Renal cortex interstitium (tissue), 11 donors: ENCODE measurements at regions not wholly inside any gene's neighbourhood (a gene's known extent, or its start where the extent isn't known, plus 50 kb on each side); places are given as distances from the start of the nearest gene placed in this dataset.
"Not testable (repeated sequence)": the region's sequence is repeated elsewhere in the genome, so short reads cannot be mapped to it uniquely, and the experiment has no call there.

Experiments
- DNase-seq, 11 donors: peaks; one replicate each; pipeline ENCODE4 v3.0.0-alpha.2; 2013; ENCODE audit warnings: low read depth in 9 of 11, low spot score in 4 of 11; ENCODE audit errors: extremely low read depth in 1 of 11

- not testable (repeated sequence) for DNase-seq
These were observed 736.1 kb downstream of the SI start for GRCh38 chr3:164342206-164342605.

- DNase-seq: no peak
These were observed 737.2 kb downstream of the SI start for GRCh38 chr3:164341086-164341485.

GRCh38 chr3:164340273-164340672 is 738.0 kb downstream of the SI start:
- no peak for DNase-seq

- DNase-seq: peak in 5 of 11 donors; percentile 3 to 18 (median 9)
These were observed 745.2 kb downstream of the SI start for GRCh38 chr3:164332831-164333802.

- no peak for DNase-seq
These were observed 751.6 kb downstream of the SI start for GRCh38 chr3:164326714-164327113.

- DNase-seq: no peak
These were observed 757.3 kb downstream of the SI start for GRCh38 chr3:164320962-164321361.

- no peak for DNase-seq
These were observed 772.3 kb downstream of the SI start for GRCh38 chr3:164306042-164306441.

GRCh38 chr3:164303894-164304293 is 774.4 kb downstream of the SI start:
- no peak for DNase-seq

- DNase-seq: no peak
These were observed 775.7 kb downstream of the SI start for GRCh38 chr3:164302622-164303021.

GRCh38 chr3:164291486-164291885 is 786.8 kb downstream of the SI start:
- not testable (repeated sequence) for DNase-seq

GRCh38 chr3:164278550-164278949 is 799.7 kb downstream of the SI start:
- no peak for DNase-seq

GRCh38 chr3:164267053-164267452 is 811.2 kb downstream of the SI start:
- DNase-seq: no peak

GRCh38 chr3:164250923-164251322 is 827.4 kb downstream of the SI start:
- DNase-seq: no peak

GRCh38 chr3:164236851-164237250 is 841.4 kb downstream of the SI start:
- no peak for DNase-seq

- no peak for DNase-seq
These were observed 842.8 kb downstream of the SI start for GRCh38 chr3:164235289-164236028.

GRCh38 chr3:164233951-164234350 is 844.3 kb downstream of the SI start:
- peak in 1 of 11 donors; percentile 31 for DNase-seq

GRCh38 chr3:164231718-164232117 is 846.6 kb downstream of the SI start:
- DNase-seq: no peak

GRCh38 chr3:164230385-164231094 is 847.8 kb downstream of the SI start:
- no peak for DNase-seq

GRCh38 chr3:164224126-164224525 is 854.2 kb downstream of the SI start:
- no peak for DNase-seq

GRCh38 chr3:164222197-164222596 is 856.1 kb downstream of the SI start:
- DNase-seq: no peak
